ENCODE measurements at regions not wholly inside any gene's neighbourhood (a gene's known extent, or its start where the extent isn't known, plus 50 kb on each side); places are given as distances from the start of the nearest gene placed in this dataset.

DNA sequence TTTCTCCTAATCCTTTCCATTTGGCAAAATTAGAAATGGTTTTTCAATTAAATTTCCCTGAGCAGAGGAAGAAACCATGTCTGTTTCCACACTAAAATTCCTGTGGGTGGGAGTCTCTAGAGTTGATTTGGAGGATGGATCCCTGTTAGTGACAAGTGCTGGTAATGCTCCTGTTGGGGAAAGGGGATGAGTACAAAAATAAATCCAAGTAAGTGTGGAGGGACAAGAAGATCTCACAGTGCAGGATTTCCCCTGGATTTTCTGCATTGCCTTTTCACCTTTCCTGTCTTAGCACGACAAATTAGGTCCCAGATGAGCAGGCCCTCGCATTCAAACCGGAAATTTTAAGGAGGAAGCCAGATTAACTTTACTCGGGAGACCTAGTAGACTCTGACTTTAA lies 107.5 kb downstream of the DAD1 start:
- ATAC-seq (no peak), DNase-seq (no peak)
- H3K27me3 ChIP-seq = no peaks in the 10 kb centered on the region
- H3K4me3 ChIP-seq = no peak overlapping the region
- H3K27ac ChIP-seq = no peak overlapping the region
- intact Hi-C loops (cut with DNase I) = no loop called here
- peaks cover 0 to 4% of the 10 kb centered on the region in 2 donors for H3K4me1 ChIP-seq
- no peaks in the 10 kb centered on the region for H3K36me3 ChIP-seq
- H3K9me3 ChIP-seq = no peaks in the 10 kb centered on the region
- TF ChIP-seq CTCF (IDR thresholded peaks at IDR 0.05) = no peak

GRCh38 chr14:22479776-22480464 lies 109.1 kb downstream of the DAD1 start:
- DNase-seq (no peak), ATAC-seq (no peak)
- Histone ChIP-seq H3K36me3 (no peaks in the 10 kb centered on the region), H3K4me1 (peaks cover 0 to 4% of the 10 kb centered on the region in 2 donors), H3K27ac (no peak overlapping the region), H3K4me3 (no peak overlapping the region), H3K27me3 (no peaks in the 10 kb centered on the region), H3K9me3 (no peaks in the 10 kb centered on the region)
- no peak for TF ChIP-seq CTCF (IDR thresholded peaks at IDR 0.05)
- intact Hi-C loops (cut with DNase I) = no loop called here

- Histone ChIP-seq H3K27me3 (no peaks in the 10 kb centered on the region), H3K4me1 (no peaks in the 10 kb centered on the region), H3K36me3 (no peaks in the 10 kb centered on the region), H3K27ac (no peak overlapping the region), H3K9me3 (no peaks in the 10 kb centered on the region), H3K4me3 (no peak overlapping the region)
- no peak for TF ChIP-seq CTCF (IDR thresholded peaks at IDR 0.05)
- intact Hi-C loops (cut with DNase I) = no loop called here
- ATAC-seq (no peak), DNase-seq (no peak)
Observed at GRCh38 chr14:22479132-22479531, 109.9 kb downstream of the DAD1 start.

- TF ChIP-seq CTCF (IDR thresholded peaks at IDR 0.05) = no peak
- peak in 2 of 4 donors; percentile 69 to 81 for DNase-seq
- H3K27ac ChIP-seq = no peak overlapping the region
- no peaks in the 10 kb centered on the region for H3K9me3 ChIP-seq
- ATAC-seq = no peak
- H3K4me1 ChIP-seq = no peaks in the 10 kb centered on the region
- intact Hi-C loops (cut with DNase I) = no loop called here
- H3K4me3 ChIP-seq = no peak overlapping the region
- H3K36me3 ChIP-seq = no peaks in the 10 kb centered on the region
- no peaks in the 10 kb centered on the region for H3K27me3 ChIP-seq
Observed at GRCh38 chr14:22478670-22479069, 110.4 kb downstream of the DAD1 start.

GRCh38 chr14:22478247-22478646 lies 110.8 kb downstream of the DAD1 start:
- Histone ChIP-seq H3K4me3 (no peak overlapping the region), H3K36me3 (no peaks in the 10 kb centered on the region), H3K27ac (no peak overlapping the region), H3K9me3 (no peaks in the 10 kb centered on the region), H3K27me3 (no peaks in the 10 kb centered on the region), H3K4me1 (no peaks in the 10 kb centered on the region)
- no peak for DNase-seq
- intact Hi-C loops (cut with DNase I) = no loop called here
- TF ChIP-seq CTCF (IDR thresholded peaks at IDR 0.05) = no peak
- ATAC-seq = no peak

Measured in left lung (tissue), 4 donors.